ENCODE measurements at regions not wholly inside any gene's neighbourhood (a gene's known extent, or its start where the extent isn't known, plus 50 kb on each side); places are given as distances from the start of the nearest gene placed in this dataset.
"Not testable (repeated sequence)": the region's sequence is repeated elsewhere in the genome, so short reads cannot be mapped to it uniquely, and the experiment has no call there.

GRCh38 chr18:56445422-56445821, 193.0 kb downstream of the TXNL1 start:
- H4K20me1 ChIP-seq (ENCODE audit: insufficient read depth, low read length) = no peaks in the 10 kb centered on the region
- H3K4me1 ChIP-seq (ENCODE audit: insufficient read depth, low read length, severe bottlenecking) = no peaks in the 10 kb centered on the region
- no peak overlapping the region for H3K4me2 ChIP-seq (ENCODE audit: low read length)
- H3K27ac ChIP-seq (ENCODE audit: low read depth, low read length, poor library complexity, severe bottlenecking) = no peak overlapping the region
- no peak for TF ChIP-seq EZH2 (IDR thresholded peaks at IDR 0.05; ENCODE audit: borderline replicate concordance, low read length)
- TF ChIP-seq, protein P1, sequence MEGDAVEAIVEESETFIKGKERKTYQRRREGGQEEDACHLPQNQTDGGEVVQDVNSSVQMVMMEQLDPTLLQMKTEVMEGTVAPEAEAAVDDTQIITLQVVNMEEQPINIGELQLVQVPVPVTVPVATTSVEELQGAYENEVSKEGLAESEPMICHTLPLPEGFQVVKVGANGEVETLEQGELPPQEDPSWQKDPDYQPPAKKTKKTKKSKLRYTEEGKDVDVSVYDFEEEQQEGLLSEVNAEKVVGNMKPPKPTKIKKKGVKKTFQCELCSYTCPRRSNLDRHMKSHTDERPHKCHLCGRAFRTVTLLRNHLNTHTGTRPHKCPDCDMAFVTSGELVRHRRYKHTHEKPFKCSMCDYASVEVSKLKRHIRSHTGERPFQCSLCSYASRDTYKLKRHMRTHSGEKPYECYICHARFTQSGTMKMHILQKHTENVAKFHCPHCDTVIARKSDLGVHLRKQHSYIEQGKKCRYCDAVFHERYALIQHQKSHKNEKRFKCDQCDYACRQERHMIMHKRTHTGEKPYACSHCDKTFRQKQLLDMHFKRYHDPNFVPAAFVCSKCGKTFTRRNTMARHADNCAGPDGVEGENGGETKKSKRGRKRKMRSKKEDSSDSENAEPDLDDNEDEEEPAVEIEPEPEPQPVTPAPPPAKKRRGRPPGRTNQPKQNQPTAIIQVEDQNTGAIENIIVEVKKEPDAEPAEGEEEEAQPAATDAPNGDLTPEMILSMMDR (IDR thresholded peaks at IDR 0.05; ENCODE audit: low read length) = no peak
- H3K9me3 ChIP-seq (ENCODE audit: low read length) = no peaks in the 10 kb centered on the region
- H3K4me3 ChIP-seq (ENCODE audit: low read depth, low read length, poor library complexity, severe bottlenecking) = no peak overlapping the region
- no peaks in the 10 kb centered on the region for H3K27me3 ChIP-seq (ENCODE audit: insufficient read depth, low read length)
- no peaks in the 10 kb centered on the region for H3K36me3 ChIP-seq (ENCODE audit: insufficient read depth, low read length)
- no peak overlapping the region for H2AFZ ChIP-seq (ENCODE audit: low read length)
- no peaks in the 10 kb centered on the region for H3F3A ChIP-seq (ENCODE audit: insufficient read depth, low read length)
- no peaks in the 10 kb centered on the region for H3K79me2 ChIP-seq (ENCODE audit: insufficient read depth, low read length)
- no peaks in the 10 kb centered on the region for H3K9me2 ChIP-seq (ENCODE audit: low read depth, low read length)
- H3K9ac ChIP-seq (ENCODE audit: low read length) = no peak overlapping the region

DNA sequence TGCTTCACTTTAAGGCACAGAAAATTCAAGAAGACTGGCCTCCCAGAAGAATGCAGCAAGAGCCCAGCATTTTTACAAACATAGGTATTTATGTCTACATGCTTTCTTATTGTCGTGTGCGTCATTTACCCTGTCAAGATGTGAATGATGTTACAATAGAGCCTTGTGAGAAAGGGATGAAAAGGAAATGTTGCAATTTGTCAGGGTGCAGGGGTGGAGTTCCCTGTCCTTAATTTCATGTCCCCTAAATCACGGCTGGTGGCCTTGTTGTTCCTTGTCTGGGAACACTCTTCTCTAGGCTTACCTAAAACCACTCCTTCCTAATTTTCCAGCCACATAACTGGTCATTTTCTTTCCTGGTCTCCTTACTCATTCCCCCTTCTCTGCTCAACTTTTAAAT, 194.2 kb downstream of the TXNL1 start:
- Histone ChIP-seq H3K27me3 (ENCODE audit: insufficient read depth, low read length) (no peaks in the 10 kb centered on the region), H3F3A (ENCODE audit: insufficient read depth, low read length) (no peaks in the 10 kb centered on the region), H3K9me2 (ENCODE audit: low read depth, low read length) (no peaks in the 10 kb centered on the region), H3K79me2 (ENCODE audit: insufficient read depth, low read length) (no peaks in the 10 kb centered on the region), H3K36me3 (ENCODE audit: insufficient read depth, low read length) (no peaks in the 10 kb centered on the region), H3K9me3 (ENCODE audit: low read length) (no peaks in the 10 kb centered on the region), H3K27ac (ENCODE audit: low read depth, low read length, poor library complexity, severe bottlenecking) (no peak overlapping the region), H3K4me1 (ENCODE audit: insufficient read depth, low read length, severe bottlenecking) (no peaks in the 10 kb centered on the region), H3K9ac (ENCODE audit: low read length) (no peak overlapping the region), H4K20me1 (ENCODE audit: insufficient read depth, low read length) (no peaks in the 10 kb centered on the region), H2AFZ (ENCODE audit: low read length) (no peak overlapping the region), H3K4me3 (ENCODE audit: low read depth, low read length, poor library complexity, severe bottlenecking) (no peak overlapping the region), H3K4me2 (ENCODE audit: low read length) (no peak overlapping the region)
- TF ChIP-seq, protein P1 (IDR thresholded peaks at IDR 0.05; ENCODE audit: low read length) = no peak
- TF ChIP-seq EZH2 (IDR thresholded peaks at IDR 0.05; ENCODE audit: borderline replicate concordance, low read length) = no peak

DNA sequence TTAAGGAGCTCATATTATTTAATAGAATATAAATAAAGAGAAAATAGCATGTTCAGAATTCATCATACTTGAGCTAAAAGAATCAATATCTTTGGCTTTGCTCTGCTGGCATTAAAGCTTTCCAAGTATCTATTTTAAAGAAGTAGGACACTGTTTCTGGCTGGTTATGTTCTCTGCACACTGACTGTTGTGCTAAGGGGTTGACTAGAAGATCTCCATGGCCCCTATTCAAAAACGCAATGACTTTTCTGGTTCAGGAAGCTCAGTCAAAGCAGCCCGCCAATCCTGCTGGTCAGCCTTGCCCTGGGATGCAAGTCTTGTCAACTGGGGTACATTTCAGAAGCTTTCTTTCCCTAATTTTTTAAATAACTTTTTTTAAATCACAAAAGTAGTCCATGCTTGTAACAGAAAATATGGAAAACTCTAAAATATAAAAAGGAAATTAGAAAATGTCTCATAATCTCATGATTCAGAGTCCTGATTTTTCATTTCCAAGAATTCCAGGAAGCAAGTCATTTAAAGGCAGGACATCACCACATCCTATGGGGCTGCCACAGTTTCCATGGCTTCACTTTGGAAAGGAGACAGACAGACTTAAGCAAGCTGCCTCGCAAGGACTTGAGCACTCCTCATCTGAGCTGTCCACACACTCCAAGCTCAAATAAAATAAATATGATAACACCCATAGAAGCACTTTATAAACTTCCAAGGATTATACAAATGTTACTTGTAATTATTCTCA, 195.1 kb downstream of the TXNL1 start:
- H3K36me3 ChIP-seq (ENCODE audit: insufficient read depth, low read length) = no peaks in the 10 kb centered on the region
- no peak for TF ChIP-seq EZH2 (IDR thresholded peaks at IDR 0.05; ENCODE audit: borderline replicate concordance, low read length)
- TF ChIP-seq, protein P1 (IDR thresholded peaks at IDR 0.05; ENCODE audit: low read length) = no peak
- H3K9ac ChIP-seq (ENCODE audit: low read length) = no peak overlapping the region
- no peaks in the 10 kb centered on the region for H3K4me1 ChIP-seq (ENCODE audit: insufficient read depth, low read length, severe bottlenecking)
- H3F3A ChIP-seq (ENCODE audit: insufficient read depth, low read length) = no peaks in the 10 kb centered on the region
- no peaks in the 10 kb centered on the region for H4K20me1 ChIP-seq (ENCODE audit: insufficient read depth, low read length)
- H3K79me2 ChIP-seq (ENCODE audit: insufficient read depth, low read length) = no peaks in the 10 kb centered on the region
- no peaks in the 10 kb centered on the region for H3K9me3 ChIP-seq (ENCODE audit: low read length)
- H3K9me2 ChIP-seq (ENCODE audit: low read depth, low read length) = no peaks in the 10 kb centered on the region
- no peak overlapping the region for H3K27ac ChIP-seq (ENCODE audit: low read depth, low read length, poor library complexity, severe bottlenecking)
- H3K4me3 ChIP-seq (ENCODE audit: low read depth, low read length, poor library complexity, severe bottlenecking) = no peak overlapping the region
- H3K27me3 ChIP-seq (ENCODE audit: insufficient read depth, low read length) = no peaks in the 10 kb centered on the region
- no peak overlapping the region for H3K4me2 ChIP-seq (ENCODE audit: low read length)
- H2AFZ ChIP-seq (ENCODE audit: low read length) = no peak overlapping the region

GRCh38 chr18:56438480-56438879, 199.9 kb downstream of the TXNL1 start:
- H2AFZ ChIP-seq (ENCODE audit: low read length); H3K4me1 ChIP-seq (ENCODE audit: insufficient read depth, low read length, severe bottlenecking); H3K27me3 ChIP-seq (ENCODE audit: insufficient read depth, low read length); H3K4me2 ChIP-seq (ENCODE audit: low read length); H3K9me3 ChIP-seq (ENCODE audit: low read length); H3K79me2 ChIP-seq (ENCODE audit: insufficient read depth, low read length); H3K4me3 ChIP-seq (ENCODE audit: low read depth, low read length, poor library complexity, severe bottlenecking); H3K36me3 ChIP-seq (ENCODE audit: insufficient read depth, low read length); H3K9me2 ChIP-seq (ENCODE audit: low read depth, low read length); H3F3A ChIP-seq (ENCODE audit: insufficient read depth, low read length); H3K27ac ChIP-seq (ENCODE audit: low read depth, low read length, poor library complexity, severe bottlenecking); H3K9ac ChIP-seq (ENCODE audit: low read length); H4K20me1 ChIP-seq (ENCODE audit: insufficient read depth, low read length): not testable (repeated sequence)

Data from OCI-LY1 (cell line).